ENCODE measurements at regions not wholly inside any gene's neighbourhood (a gene's known extent, or its start where the extent isn't known, plus 50 kb on each side); places are given as distances from the start of the nearest gene placed in this dataset.

- Histone ChIP-seq H3K4me2 (ENCODE audit: low read length) (no peak overlapping the region), H3K27me3 (ENCODE audit: control insufficient read depth, insufficient read depth, low read length) (no peaks in the 10 kb centered on the region), H3K4me3 (ENCODE audit: low read depth, low read length) (no peak overlapping the region), H3K4me1 (no peaks in the 10 kb centered on the region), H3K9me3 (ENCODE audit: control insufficient read depth, low read length) (no peaks in the 10 kb centered on the region), H3K9ac (no peak overlapping the region), H3K36me3 (ENCODE audit: control insufficient read depth, insufficient read depth, low read length) (no peaks in the 10 kb centered on the region), H2AFZ (no peak overlapping the region), H3K79me2 (no peaks in the 10 kb centered on the region), H3K27ac (no peak overlapping the region)
- TF ChIP-seq CTCF (IDR thresholded peaks at IDR 0.05), result no peak
Observed at GRCh38 chr21:19368944-19369343, 965.4 kb upstream of the TMPRSS15 start.

- no peaks in the 10 kb centered on the region for H3K4me1 ChIP-seq
- no peaks in the 10 kb centered on the region for H3K36me3 ChIP-seq (ENCODE audit: control insufficient read depth, insufficient read depth, low read length)
- H2AFZ ChIP-seq, result no peak overlapping the region
- no peak overlapping the region for H3K9ac ChIP-seq
- H3K79me2 ChIP-seq, result no peaks in the 10 kb centered on the region
- no peaks in the 10 kb centered on the region for H3K9me3 ChIP-seq (ENCODE audit: control insufficient read depth, low read length)
- no peak overlapping the region for H3K4me2 ChIP-seq (ENCODE audit: low read length)
- no peak overlapping the region for H3K4me3 ChIP-seq (ENCODE audit: low read depth, low read length)
- no peak for TF ChIP-seq CTCF (IDR thresholded peaks at IDR 0.05)
- H3K27ac ChIP-seq, result no peak overlapping the region
- no peaks in the 10 kb centered on the region for H3K27me3 ChIP-seq (ENCODE audit: control insufficient read depth, insufficient read depth, low read length)
Observed at GRCh38 chr21:19392390-19392789, 988.8 kb upstream of the TMPRSS15 start.

GRCh38 chr21:19400223-19400770, 996.7 kb upstream of the TMPRSS15 start:
- no peak overlapping the region for H3K4me3 ChIP-seq (ENCODE audit: low read depth, low read length)
- no peak overlapping the region for H3K4me2 ChIP-seq (ENCODE audit: low read length)
- no peaks in the 10 kb centered on the region for H3K79me2 ChIP-seq
- no peak overlapping the region for H3K9ac ChIP-seq
- H3K27me3 ChIP-seq (ENCODE audit: control insufficient read depth, insufficient read depth, low read length), result no peaks in the 10 kb centered on the region
- H3K4me1 ChIP-seq, result no peaks in the 10 kb centered on the region
- TF ChIP-seq CTCF (IDR thresholded peaks at IDR 0.05), result no peak
- no peak overlapping the region for H2AFZ ChIP-seq
- H3K27ac ChIP-seq, result no peak overlapping the region
- H3K36me3 ChIP-seq (ENCODE audit: control insufficient read depth, insufficient read depth, low read length), result no peaks in the 10 kb centered on the region
- no peaks in the 10 kb centered on the region for H3K9me3 ChIP-seq (ENCODE audit: control insufficient read depth, low read length)

GRCh38 chr21:19402870-19403269, 999.3 kb upstream of the TMPRSS15 start:
- no peaks in the 10 kb centered on the region for H3K36me3 ChIP-seq (ENCODE audit: control insufficient read depth, insufficient read depth, low read length)
- H3K9ac ChIP-seq, result no peak overlapping the region

More at GRCh38 chr21:19402870-19403269, 999.3 kb upstream of the TMPRSS15 start:
- no peaks in the 10 kb centered on the region for H3K9me3 ChIP-seq (ENCODE audit: control insufficient read depth, low read length)
- no peak overlapping the region for H3K4me3 ChIP-seq (ENCODE audit: low read depth, low read length)
- H3K79me2 ChIP-seq, result no peaks in the 10 kb centered on the region
- TF ChIP-seq CTCF (IDR thresholded peaks at IDR 0.05), result no peak
- H3K4me1 ChIP-seq, result no peaks in the 10 kb centered on the region
- no peak overlapping the region for H3K27ac ChIP-seq
- no peaks in the 10 kb centered on the region for H3K27me3 ChIP-seq (ENCODE audit: control insufficient read depth, insufficient read depth, low read length)
- no peak overlapping the region for H2AFZ ChIP-seq
- H3K4me2 ChIP-seq (ENCODE audit: low read length), result no peak overlapping the region
